Liver (tissue), 7 donors: ENCODE measurements at regions not wholly inside any gene's neighbourhood (a gene's known extent, or its start where the extent isn't known, plus 50 kb on each side); places are given as distances from the start of the nearest gene placed in this dataset.

Experiments
- DNase-seq: peaks from one replicate; pipeline ENCODE4 v3.0.0-alpha.2; 2017; ENCODE audit warnings: low spot score
- H3K27ac ChIP-seq, 2 donors: one replicate each; pipeline ENCODE4 v1.7.0; 2013; ENCODE audit warnings: inconsistent platforms in 2 of 2, low read length in 2 of 2, control low read depth in 1 of 2, low read depth in 1 of 2, mild to moderate bottlenecking in 1 of 2
- H3K27me3 ChIP-seq, 4 donors: one replicate each; pipeline versions ENCODE4 v1.6.1 to v1.7.0; 2013; ENCODE audit warnings: low read length in 3 of 4, inconsistent platforms in 1 of 4, mild to moderate bottlenecking in 1 of 4, moderate library complexity in 1 of 4; ENCODE audit not compliant: control insufficient read depth in 4 of 4, insufficient read depth in 4 of 4
- H3K36me3 ChIP-seq, 4 donors: one replicate each; pipeline versions ENCODE4 v1.6.1 to v1.7.0; 2013; ENCODE audit warnings: low read length in 3 of 4, mild to moderate bottlenecking in 3 of 4, low read depth in 1 of 4, moderate library complexity in 1 of 4; ENCODE audit not compliant: control insufficient read depth in 4 of 4, insufficient read depth in 3 of 4
- H3K4me1 ChIP-seq, 4 donors: one replicate each; pipeline versions ENCODE4 v1.6.1 to v1.7.0; 2013; ENCODE audit warnings: low read length in 3 of 4, mild to moderate bottlenecking in 3 of 4, moderate library complexity in 1 of 4; ENCODE audit not compliant: control insufficient read depth in 4 of 4, insufficient read depth in 4 of 4
- H3K4me3 ChIP-seq, 3 donors: one replicate each; pipeline versions ENCODE4 v1.6.1 to v1.7.0; 2013; ENCODE audit warnings: low read length in 3 of 3, control low read depth in 1 of 3, low read depth in 1 of 3, mild to moderate bottlenecking in 1 of 3
- H3K9ac ChIP-seq, 2 donors: one replicate each; pipeline ENCODE4 v1.7.0; 2013; ENCODE audit warnings: low read length in 2 of 2, mild to moderate bottlenecking in 2 of 2, moderate library complexity in 2 of 2, control low read depth in 1 of 2, low read depth in 1 of 2
- H3K9me3 ChIP-seq, 4 donors: one replicate each; pipeline versions ENCODE4 v1.6.1 to v1.7.0; 2013; ENCODE audit warnings: low read length in 3 of 4; ENCODE audit not compliant: control insufficient read depth in 4 of 4
- GABPA ChIP-seq, 2 donors: IDR thresholded peaks in 1 of 2; conservative IDR thresholded peaks in 1 of 2; 2 replicates each; pipeline ENCODE4 v1.6.1; 2016; ENCODE audit warnings: antibody characterized with exemption in 2 of 2, mild to moderate bottlenecking in 1 of 2, moderate library complexity in 1 of 2
- JUND ChIP-seq, 2 donors: IDR thresholded peaks; 2 replicates each; pipeline ENCODE4 v1.6.1; 2016; ENCODE audit warnings: antibody characterized with exemption in 2 of 2
- NR2F2 ChIP-seq: IDR thresholded peaks from 2 replicates; pipeline ENCODE4 v1.6.1; 2016; ENCODE audit warnings: antibody characterized with exemption
- RXRA ChIP-seq, 2 donors: IDR thresholded peaks; 2 replicates each; pipeline ENCODE4 v1.6.1; 2017 to 2018; ENCODE audit warnings: antibody characterized with exemption in 2 of 2, mild to moderate bottlenecking in 1 of 2
- TAF1 ChIP-seq: conservative IDR thresholded peaks from 2 replicates; pipeline ENCODE4 v1.6.1; 2016; ENCODE audit warnings: antibody characterized with exemption, mild to moderate bottlenecking
- YY1 ChIP-seq: IDR thresholded peaks from 2 replicates; pipeline ENCODE4 v1.6.1; 2016; ENCODE audit warnings: antibody characterized with exemption, mild to moderate bottlenecking
- WGBS: extraction: QIAGEN DNeasy Blood & Tissue Kit; methylation state at CpG from one replicate; pipeline ENCODE4 v1.1.7; 2013; 5-methylcytosine and 5-hydroxymethylcytosine counted together
- TF ChIP-seq, protein P1 (sequence below): IDR thresholded peaks from 2 replicates; pipeline ENCODE4 v1.6.1; 2016; ENCODE audit warnings: antibody characterized with exemption
- TF ChIP-seq, protein P2 (sequence below): IDR thresholded peaks from 2 replicates; pipeline ENCODE4 v1.6.1; 2016; ENCODE audit warnings: antibody characterized with exemption, mild to moderate bottlenecking
- TF ChIP-seq, protein P3 (sequence below): IDR thresholded peaks from 2 replicates; pipeline ENCODE4 v1.6.1; 2016; ENCODE audit warnings: antibody characterized with exemption
- donor health status: healthy.
- donor health status: healthy.
- donor health status: healthy.
- donor health status: healthy.

DNA sequence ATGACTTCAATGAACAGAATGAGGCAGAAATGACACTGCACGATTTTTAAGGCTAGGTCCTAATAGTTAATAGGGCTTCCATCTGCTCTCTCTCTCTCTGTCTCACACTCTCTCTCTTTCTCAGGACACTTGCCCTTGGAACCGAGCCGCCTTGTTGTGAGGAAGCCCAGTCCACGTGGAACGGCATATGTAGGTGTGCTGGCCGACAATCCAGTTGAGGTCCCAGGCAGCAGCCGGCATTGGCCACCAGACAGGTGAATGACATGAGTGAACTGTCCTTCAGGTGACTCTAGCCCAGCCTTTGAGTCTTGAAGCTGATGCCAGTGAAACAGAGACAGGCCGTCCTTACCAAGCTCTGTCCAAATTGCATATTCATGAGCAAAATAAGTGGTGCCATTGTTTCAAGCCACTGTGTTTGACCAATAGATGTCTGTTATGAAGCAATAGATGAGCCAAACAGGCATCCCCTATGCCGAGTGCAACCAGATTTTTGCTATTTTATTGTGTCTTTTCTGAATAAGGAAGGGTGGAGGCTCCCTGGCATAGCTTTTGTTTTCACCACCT is 217.5 kb upstream of the LHX5 start:
- TF ChIP-seq, protein P1, sequence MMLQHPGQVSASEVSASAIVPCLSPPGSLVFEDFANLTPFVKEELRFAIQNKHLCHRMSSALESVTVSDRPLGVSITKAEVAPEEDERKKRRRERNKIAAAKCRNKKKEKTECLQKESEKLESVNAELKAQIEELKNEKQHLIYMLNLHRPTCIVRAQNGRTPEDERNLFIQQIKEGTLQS = no peak
- TF ChIP-seq, protein P2, sequence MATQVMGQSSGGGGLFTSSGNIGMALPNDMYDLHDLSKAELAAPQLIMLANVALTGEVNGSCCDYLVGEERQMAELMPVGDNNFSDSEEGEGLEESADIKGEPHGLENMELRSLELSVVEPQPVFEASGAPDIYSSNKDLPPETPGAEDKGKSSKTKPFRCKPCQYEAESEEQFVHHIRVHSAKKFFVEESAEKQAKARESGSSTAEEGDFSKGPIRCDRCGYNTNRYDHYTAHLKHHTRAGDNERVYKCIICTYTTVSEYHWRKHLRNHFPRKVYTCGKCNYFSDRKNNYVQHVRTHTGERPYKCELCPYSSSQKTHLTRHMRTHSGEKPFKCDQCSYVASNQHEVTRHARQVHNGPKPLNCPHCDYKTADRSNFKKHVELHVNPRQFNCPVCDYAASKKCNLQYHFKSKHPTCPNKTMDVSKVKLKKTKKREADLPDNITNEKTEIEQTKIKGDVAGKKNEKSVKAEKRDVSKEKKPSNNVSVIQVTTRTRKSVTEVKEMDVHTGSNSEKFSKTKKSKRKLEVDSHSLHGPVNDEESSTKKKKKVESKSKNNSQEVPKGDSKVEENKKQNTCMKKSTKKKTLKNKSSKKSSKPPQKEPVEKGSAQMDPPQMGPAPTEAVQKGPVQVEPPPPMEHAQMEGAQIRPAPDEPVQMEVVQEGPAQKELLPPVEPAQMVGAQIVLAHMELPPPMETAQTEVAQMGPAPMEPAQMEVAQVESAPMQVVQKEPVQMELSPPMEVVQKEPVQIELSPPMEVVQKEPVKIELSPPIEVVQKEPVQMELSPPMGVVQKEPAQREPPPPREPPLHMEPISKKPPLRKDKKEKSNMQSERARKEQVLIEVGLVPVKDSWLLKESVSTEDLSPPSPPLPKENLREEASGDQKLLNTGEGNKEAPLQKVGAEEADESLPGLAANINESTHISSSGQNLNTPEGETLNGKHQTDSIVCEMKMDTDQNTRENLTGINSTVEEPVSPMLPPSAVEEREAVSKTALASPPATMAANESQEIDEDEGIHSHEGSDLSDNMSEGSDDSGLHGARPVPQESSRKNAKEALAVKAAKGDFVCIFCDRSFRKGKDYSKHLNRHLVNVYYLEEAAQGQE = no peak
- TF ChIP-seq, protein P3, sequence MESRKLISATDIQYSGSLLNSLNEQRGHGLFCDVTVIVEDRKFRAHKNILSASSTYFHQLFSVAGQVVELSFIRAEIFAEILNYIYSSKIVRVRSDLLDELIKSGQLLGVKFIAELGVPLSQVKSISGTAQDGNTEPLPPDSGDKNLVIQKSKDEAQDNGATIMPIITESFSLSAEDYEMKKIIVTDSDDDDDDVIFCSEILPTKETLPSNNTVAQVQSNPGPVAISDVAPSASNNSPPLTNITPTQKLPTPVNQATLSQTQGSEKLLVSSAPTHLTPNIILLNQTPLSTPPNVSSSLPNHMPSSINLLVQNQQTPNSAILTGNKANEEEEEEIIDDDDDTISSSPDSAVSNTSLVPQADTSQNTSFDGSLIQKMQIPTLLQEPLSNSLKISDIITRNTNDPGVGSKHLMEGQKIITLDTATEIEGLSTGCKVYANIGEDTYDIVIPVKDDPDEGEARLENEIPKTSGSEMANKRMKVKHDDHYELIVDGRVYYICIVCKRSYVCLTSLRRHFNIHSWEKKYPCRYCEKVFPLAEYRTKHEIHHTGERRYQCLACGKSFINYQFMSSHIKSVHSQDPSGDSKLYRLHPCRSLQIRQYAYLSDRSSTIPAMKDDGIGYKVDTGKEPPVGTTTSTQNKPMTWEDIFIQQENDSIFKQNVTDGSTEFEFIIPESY = no peak
- no peak for TF ChIP-seq GABPA (IDR thresholded peaks at IDR 0.05 in 1 of 2, conservative IDR thresholded peaks at IDR 0.05 in 1 of 2)
- no peak for TF ChIP-seq RXRA (IDR thresholded peaks at IDR 0.05)
- 80% methylated on average over 9 of the region's 9 CpGs for WGBS
- DNase-seq = no peak

DNA sequence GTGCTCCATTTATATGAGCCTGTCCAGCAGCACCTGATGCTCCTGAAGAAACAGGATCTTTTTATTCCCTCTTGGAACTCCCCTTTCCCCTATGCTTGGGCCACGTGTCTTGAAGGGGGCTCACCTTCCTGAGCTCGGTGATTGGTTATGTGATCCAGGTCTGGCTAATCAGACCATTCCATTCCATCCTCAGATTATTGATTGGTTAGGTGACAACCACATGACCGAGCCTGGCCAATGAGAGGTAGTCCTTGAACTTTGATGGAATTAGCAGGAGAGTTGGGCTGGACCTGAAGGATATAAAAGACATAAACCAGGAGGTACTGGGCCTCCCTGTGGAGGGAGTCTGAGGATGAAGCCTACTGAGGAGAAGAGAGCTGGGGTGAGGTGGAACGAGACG is 216.6 kb upstream of the LHX5 start:
- 70% methylated on average over 5 of the region's 5 CpGs for WGBS
- Histone ChIP-seq H3K27me3 (peaks cover 0 to 3% (median 0%) of the 10 kb centered on the region in 4 donors), H3K9ac (no peak overlapping the region), H3K36me3 (no peaks in the 10 kb centered on the region), H3K4me3 (no peak overlapping the region), H3K9me3 (no peaks in the 10 kb centered on the region), H3K27ac (no peak overlapping the region), H3K4me1 (no peaks in the 10 kb centered on the region)
- no peak for TF ChIP-seq NR2F2
- TF ChIP-seq JUND (IDR thresholded peaks at IDR 0.05) = no peak
- no peak for TF ChIP-seq TAF1
- TF ChIP-seq YY1 = no peak
- TF ChIP-seq, protein P2 = no peak
- DNase-seq = no peak

More for the DNA sequence above, 217.5 kb upstream of the LHX5 start:
- H3K27me3 ChIP-seq = peaks cover 0 to 3% (median 0%) of the 10 kb centered on the region in 4 donors
- H3K4me1 ChIP-seq = no peaks in the 10 kb centered on the region
- H3K4me3 ChIP-seq = no peak overlapping the region
- no peak overlapping the region for H3K9ac ChIP-seq
- H3K36me3 ChIP-seq = no peaks in the 10 kb centered on the region
- no peaks in the 10 kb centered on the region for H3K9me3 ChIP-seq
- H3K27ac ChIP-seq = no peak overlapping the region
